ENCODE measurements at regions not wholly inside any gene's neighbourhood (a gene's known extent, or its start where the extent isn't known, plus 50 kb on each side); places are given as distances from the start of the nearest gene placed in this dataset.
"Not testable (repeated sequence)": the region's sequence is repeated elsewhere in the genome, so short reads cannot be mapped to it uniquely, and the experiment has no call there.

DNA sequence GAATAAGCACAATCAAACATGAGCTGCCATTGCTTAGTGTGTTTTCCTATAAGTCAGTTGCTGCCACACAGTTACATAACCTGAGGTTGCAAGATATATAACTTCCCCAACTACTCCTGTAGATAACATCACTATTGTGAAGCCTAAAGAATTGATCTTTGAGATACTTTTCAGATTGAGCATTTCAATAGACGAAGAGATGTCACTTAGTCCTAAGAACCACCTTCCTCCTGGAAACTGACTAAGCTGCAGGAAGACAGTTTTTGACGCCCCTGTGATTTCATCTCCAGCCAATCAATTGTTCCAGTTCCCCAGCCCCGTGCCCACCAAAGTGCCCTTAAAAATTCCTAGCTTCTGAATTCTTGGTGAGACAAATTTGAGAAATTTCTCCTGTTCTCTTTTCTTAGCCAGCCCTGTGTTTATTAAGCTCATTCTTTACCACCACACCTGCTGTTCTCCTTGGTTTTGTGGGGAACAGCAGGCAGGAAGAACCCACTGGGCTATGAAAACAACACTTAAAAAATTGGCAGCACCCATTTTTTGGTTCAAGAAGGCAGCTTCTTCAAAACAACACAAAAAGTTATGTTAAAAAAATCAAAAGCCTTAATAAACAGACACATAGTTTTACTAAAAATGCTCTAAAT is 317.1 kb upstream of the PABPC4L start:
- no peaks in the 10 kb centered on the region for H3K9me3 Mint-ChIP-seq
- POLR2A ChIA-PET = no interaction called here
- no peak overlapping the region for H3K27ac Mint-ChIP-seq
- H3K27me3 Mint-ChIP-seq = no peaks in the 10 kb centered on the region
- no peak overlapping the region for H3K4me3 Mint-ChIP-seq
- H3K36me3 Mint-ChIP-seq (ENCODE audit: low read depth) = no peaks in the 10 kb centered on the region
- CTCF ChIA-PET = no interaction called here
- DNase-seq = no peak
- H3K4me1 Mint-ChIP-seq = no peaks in the 10 kb centered on the region

DNA sequence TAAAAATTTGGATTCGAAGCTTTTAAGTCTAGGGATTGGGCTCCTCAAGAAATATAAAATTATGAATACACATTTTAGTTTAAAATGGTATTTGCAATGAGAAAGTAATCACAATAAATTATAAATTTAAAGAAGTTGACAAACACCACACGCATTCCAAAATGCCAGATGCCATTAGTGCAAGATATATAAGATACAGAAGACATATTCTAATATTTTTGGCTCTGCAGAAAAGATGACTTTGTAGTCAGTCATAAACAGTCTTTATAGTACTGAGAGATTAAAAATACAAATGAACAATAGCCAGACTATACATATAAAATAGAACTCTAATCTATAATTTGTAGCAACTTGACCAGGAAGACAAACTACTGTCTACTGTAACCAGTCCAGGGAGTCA is 309.0 kb upstream of the PABPC4L start:
- Mint-ChIP-seq H3K9me3 (peaks cover 7% of the 10 kb centered on the region), H3K4me1 (no peaks in the 10 kb centered on the region), H3K36me3 (ENCODE audit: low read depth) (no peaks in the 10 kb centered on the region), H3K27me3 (no peaks in the 10 kb centered on the region), H3K4me3 (no peak overlapping the region), H3K27ac (no peak overlapping the region)
- DNase-seq = no peak
- CTCF ChIA-PET = no interaction called here
- POLR2A ChIA-PET = no interaction called here

DNA sequence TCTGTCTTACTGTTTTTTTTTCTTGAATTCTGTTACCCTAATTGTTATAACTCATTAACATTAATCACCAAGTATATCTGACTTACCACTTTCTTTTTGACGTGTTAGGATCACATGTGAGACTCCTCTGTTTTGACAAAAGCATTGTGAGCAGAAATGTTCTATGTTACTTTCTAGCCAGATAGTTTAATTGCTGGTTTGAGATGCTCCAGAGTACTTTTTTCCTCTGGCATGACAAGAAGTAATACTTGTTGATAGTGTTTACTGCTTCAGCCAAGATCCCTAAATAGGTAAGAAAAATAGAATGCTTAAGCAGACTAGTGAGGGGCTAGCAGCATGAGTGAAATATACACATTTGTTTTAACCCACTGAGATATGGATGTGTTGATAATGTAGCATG is 303.9 kb upstream of the PABPC4L start:
- H3K9me3 Mint-ChIP-seq = peaks cover 9% of the 10 kb centered on the region
- no peak overlapping the region for H3K27ac Mint-ChIP-seq
- H3K4me1 Mint-ChIP-seq = no peaks in the 10 kb centered on the region
- DNase-seq = no peak
- CTCF ChIA-PET = no interaction called here
- POLR2A ChIA-PET = no interaction called here
- H3K4me3 Mint-ChIP-seq = no peak overlapping the region
- H3K27me3 Mint-ChIP-seq = no peaks in the 10 kb centered on the region
- no peaks in the 10 kb centered on the region for H3K36me3 Mint-ChIP-seq (ENCODE audit: low read depth)

DNA sequence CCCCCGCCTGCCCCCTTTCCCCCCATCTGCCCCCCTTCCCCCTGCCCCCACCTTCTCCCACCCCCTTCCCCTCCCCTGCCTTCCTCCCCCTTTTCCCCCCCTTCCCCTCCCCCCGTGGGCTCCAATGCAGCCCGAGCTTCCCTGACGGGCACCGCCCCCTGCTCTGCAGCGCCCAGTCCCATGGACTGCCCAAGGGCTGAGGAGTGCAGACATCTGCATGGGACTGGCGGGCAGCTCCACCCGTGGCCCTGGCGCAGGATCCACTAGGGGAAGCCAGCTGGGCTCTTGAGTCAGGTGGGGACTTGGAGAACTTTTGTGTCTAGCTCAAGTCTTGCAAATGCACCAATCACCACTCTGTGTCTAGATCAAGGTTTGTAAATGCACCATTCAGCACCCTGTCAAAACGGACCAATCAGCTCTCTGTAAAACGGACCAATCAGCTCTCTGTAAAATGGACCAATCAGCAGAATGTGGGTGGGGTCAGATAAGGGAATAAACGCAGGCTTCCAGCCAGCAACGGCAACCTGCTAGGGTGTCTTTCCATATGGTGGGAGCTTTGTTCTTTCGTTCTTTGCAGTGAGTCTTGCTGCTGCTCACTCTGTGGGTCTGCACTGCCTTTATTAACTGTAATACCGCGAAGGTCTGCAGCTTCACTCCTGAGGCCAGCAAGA is 300.5 kb upstream of the PABPC4L start:
- peaks cover 3% of the 10 kb centered on the region for H3K9me3 Mint-ChIP-seq
- CTCF ChIA-PET = no interaction called here
- no peaks in the 10 kb centered on the region for H3K4me1 Mint-ChIP-seq
- H3K27ac Mint-ChIP-seq = no peak overlapping the region
- DNase-seq = no peak
- H3K36me3 Mint-ChIP-seq (ENCODE audit: low read depth) = no peaks in the 10 kb centered on the region
- H3K27me3 Mint-ChIP-seq = no peaks in the 10 kb centered on the region
- no peak overlapping the region for H3K4me3 Mint-ChIP-seq
- POLR2A ChIA-PET = no interaction called here

DNA sequence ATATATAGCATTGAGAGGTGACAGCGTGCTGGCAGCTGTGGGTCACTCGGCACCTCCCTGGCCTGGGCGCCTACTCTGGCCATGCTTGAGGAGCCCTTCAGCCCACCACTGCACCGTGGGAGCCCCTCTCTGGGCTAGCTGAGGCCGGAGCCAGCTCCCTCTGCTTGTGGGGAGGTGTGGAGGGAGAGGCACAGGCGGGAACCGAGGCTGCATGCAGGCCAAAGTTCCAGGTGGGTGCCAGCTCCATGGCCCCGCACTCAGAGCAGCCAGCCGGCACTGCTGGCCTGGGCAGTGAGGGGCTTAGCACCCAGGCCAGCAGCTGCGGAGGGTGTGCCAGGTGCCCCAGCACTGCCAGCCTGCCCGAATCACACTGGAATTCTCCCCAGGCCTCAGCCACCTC is 299.9 kb upstream of the PABPC4L start:
- H3K27me3 Mint-ChIP-seq; H3K4me3 Mint-ChIP-seq; H3K4me1 Mint-ChIP-seq; H3K36me3 Mint-ChIP-seq (ENCODE audit: low read depth); DNase-seq; H3K9me3 Mint-ChIP-seq; POLR2A ChIA-PET; H3K27ac Mint-ChIP-seq; CTCF ChIA-PET: not testable (repeated sequence)

DNA sequence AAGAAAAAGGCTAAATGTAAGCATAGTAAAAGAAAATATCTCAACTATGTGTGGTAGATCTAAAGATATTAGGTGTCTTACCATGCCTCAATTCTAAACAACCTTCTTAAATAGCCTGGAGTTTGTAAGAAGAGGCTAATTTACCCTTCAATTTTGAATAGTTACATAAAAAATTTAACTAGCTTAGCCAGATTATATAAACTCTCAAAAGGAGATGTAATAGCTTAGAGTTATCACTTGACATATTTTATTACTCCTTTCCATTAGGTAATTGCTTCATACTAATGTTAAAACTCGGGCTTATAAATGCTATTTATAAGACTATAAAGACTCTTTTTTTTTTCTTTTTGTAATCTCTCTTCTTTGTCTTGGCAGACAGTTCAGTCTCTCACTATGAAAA is 297.5 kb upstream of the PABPC4L start:
- no peak for DNase-seq
- ChIA-PET CTCF (no interaction called here), POLR2A (no interaction called here)
- peaks cover 4% of the 10 kb centered on the region for H3K9me3 Mint-ChIP-seq
- H3K4me1 Mint-ChIP-seq = no peaks in the 10 kb centered on the region
- no peaks in the 10 kb centered on the region for H3K36me3 Mint-ChIP-seq (ENCODE audit: low read depth)
- H3K4me3 Mint-ChIP-seq = no peak overlapping the region
- no peaks in the 10 kb centered on the region for H3K27me3 Mint-ChIP-seq
- H3K27ac Mint-ChIP-seq = no peak overlapping the region

DNA sequence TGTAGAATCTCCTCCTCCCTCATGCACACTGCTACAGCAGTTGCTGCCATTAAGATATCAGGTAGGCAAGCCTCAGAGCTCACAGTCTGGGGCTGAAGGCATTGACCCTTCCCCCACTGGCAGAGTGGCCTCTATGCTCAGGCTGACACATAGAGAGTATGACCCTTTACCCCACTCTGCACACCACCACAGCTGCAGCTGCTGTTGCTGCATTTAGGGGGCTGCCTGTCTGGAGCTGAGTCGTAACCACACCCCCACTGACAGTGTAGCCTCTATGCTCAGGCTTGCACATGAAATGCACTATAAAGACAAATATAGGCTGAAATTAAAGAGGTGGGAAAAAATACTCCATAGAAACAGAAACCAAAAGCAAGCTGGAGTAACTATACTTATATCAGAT is 289.3 kb upstream of the PABPC4L start:
- ChIA-PET CTCF (no interaction called here), POLR2A (no interaction called here)
- H3K4me3 Mint-ChIP-seq = no peak overlapping the region
- DNase-seq = no peak
- no peaks in the 10 kb centered on the region for H3K27me3 Mint-ChIP-seq
- H3K27ac Mint-ChIP-seq = no peak overlapping the region
- no peaks in the 10 kb centered on the region for H3K4me1 Mint-ChIP-seq
- peaks cover 3% of the 10 kb centered on the region for H3K9me3 Mint-ChIP-seq
- no peaks in the 10 kb centered on the region for H3K36me3 Mint-ChIP-seq (ENCODE audit: low read depth)

DNA sequence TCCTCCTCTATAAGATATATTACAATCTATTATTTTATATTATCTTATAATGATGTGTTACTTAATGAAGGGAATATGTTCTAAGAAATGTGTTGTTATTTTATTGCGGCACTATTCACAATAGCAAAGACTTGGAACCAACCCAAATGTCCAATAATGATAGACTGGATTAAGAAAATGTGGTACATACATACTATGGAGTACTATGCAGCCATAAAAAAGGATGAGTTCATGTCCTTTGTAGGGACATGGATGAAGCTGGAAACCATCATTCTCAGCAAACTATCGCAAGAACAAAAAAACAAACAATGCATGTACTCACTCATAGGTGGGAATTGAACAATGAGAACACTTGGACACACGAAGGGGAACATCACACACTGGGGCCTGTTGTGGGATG is 281.9 kb upstream of the PABPC4L start:
- CTCF ChIA-PET; H3K4me3 Mint-ChIP-seq; DNase-seq; POLR2A ChIA-PET; H3K9me3 Mint-ChIP-seq; H3K27me3 Mint-ChIP-seq; H3K4me1 Mint-ChIP-seq; H3K36me3 Mint-ChIP-seq (ENCODE audit: low read depth); H3K27ac Mint-ChIP-seq: not testable (repeated sequence)

DNA sequence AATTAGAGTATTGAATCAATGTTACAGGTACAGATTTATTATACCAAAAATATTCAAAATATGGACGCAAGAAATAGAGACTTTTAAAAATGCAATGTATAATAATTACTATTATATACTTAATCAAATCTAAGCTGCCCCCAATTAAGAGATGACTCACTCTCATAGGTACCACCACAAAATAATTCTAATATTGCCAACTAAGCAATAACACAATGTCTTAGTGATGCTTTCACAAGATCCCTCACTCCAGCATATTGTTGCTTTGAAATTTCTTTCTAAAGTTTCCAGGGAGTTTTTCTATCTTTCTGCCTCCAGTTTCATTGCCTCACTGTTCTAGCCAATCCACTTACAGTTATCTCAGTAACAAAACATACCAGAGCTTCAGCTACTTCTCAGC is 270.0 kb upstream of the PABPC4L start:
- Mint-ChIP-seq H3K36me3 (ENCODE audit: low read depth) (no peaks in the 10 kb centered on the region), H3K9me3 (no peaks in the 10 kb centered on the region), H3K27ac (no peak overlapping the region), H3K4me1 (no peaks in the 10 kb centered on the region), H3K27me3 (no peaks in the 10 kb centered on the region), H3K4me3 (no peak overlapping the region)
- ChIA-PET POLR2A (no interaction called here), CTCF (no interaction called here)
- DNase-seq = no peak

DNA sequence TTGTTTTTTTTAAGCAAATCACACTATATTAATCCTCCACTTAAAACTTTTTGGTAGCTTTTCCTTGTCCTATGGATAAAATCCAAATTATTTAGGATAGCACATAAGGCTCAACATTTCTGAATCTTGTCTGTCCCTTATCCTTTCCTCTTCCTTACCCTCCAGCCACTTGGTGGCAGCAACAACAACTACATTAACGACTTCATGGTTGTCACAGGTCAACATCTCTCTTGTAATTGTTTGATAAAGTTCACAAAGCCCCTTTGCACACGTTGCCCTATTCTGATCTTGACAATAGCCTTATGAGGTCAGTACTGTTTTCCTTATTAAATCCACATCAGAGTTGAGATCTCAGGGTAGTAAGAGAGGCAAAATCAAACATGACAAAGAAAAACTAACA is 269.0 kb upstream of the PABPC4L start:
- CTCF ChIA-PET = no interaction called here
- Mint-ChIP-seq H3K36me3 (ENCODE audit: low read depth) (no peaks in the 10 kb centered on the region), H3K4me3 (no peak overlapping the region), H3K27me3 (no peaks in the 10 kb centered on the region), H3K4me1 (no peaks in the 10 kb centered on the region), H3K27ac (no peak overlapping the region), H3K9me3 (no peaks in the 10 kb centered on the region)
- POLR2A ChIA-PET = no interaction called here
- no peak for DNase-seq

DNA sequence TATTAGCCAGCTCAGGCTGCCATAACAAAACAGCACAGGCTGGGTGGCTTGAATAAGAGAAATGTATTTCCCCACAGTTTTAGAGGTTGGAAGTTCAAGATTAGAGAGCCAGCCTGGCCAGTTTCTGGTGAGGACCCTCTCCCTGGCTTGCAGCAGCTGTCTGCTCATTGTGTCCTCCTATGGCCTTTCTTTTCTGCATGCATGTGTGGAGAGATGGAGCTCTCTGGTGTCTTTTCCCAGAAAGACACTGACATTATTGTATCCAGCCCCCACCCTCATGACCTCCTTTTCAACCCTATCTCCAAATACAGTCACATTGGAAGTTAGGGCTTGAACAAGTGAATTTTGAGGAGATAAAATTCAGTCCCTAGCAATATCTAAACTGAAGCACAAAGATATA is 263.8 kb upstream of the PABPC4L start:
- POLR2A ChIA-PET = no interaction called here

DNA sequence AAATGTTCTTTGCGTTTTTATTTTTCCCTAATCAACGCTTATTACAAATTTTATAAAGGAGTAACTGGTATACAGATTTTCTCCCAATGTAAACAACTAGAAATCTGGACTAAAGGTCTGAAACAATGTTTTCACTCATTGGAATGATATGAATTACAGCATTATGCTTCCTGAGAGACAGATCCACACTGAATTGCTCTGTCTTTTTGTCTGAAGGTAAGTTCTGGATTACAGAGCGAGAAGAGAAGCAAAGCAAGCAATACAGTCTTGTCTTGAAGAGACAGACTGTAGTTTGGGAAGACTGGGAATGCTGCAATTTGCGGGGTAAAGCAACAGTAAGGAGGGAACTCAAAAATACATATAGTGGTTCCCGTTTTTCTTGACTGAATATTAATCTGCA is 262.2 kb upstream of the PABPC4L start:
- H3K27me3 Mint-ChIP-seq = no peaks in the 10 kb centered on the region
- CTCF ChIA-PET = no interaction called here

More for the DNA sequence above, 263.8 kb upstream of the PABPC4L start:
- Mint-ChIP-seq H3K27me3 (no peaks in the 10 kb centered on the region), H3K4me1 (no peaks in the 10 kb centered on the region), H3K9me3 (peaks cover 2% of the 10 kb centered on the region), H3K36me3 (ENCODE audit: low read depth) (no peaks in the 10 kb centered on the region), H3K4me3 (no peak overlapping the region), H3K27ac (no peak overlapping the region)
- DNase-seq = no peak
- CTCF ChIA-PET = no interaction called here

DNA sequence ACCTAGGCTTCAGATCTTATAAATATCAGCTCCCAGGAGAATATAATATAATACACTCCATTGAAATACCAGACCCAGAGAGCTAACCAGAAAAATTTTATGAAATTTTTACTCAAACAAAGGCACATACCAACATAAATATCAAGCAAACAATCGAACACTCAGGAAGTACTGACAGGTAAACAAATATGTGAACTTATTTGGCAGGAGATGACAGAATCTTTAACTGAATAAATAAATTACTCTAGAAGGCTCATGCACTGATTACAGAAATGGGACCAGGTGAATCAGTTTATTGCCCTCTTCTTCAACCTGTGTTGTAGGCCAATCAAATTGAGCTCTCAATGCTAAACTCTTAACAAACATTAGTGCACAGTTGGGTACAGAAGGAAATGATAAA is 225.2 kb upstream of the PABPC4L start:
- H3K27me3 Mint-ChIP-seq = no peaks in the 10 kb centered on the region
- no peaks in the 10 kb centered on the region for H3K4me1 Mint-ChIP-seq
- H3K4me3 Mint-ChIP-seq = no peak overlapping the region
- H3K27ac Mint-ChIP-seq = no peak overlapping the region
- H3K9me3 Mint-ChIP-seq = no peaks in the 10 kb centered on the region
- no peaks in the 10 kb centered on the region for H3K36me3 Mint-ChIP-seq (ENCODE audit: low read depth)
- POLR2A ChIA-PET = no interaction called here
- CTCF ChIA-PET = no interaction called here
- DNase-seq = no peak

More for the DNA sequence above, 262.2 kb upstream of the PABPC4L start:
- Mint-ChIP-seq H3K9me3 (peaks cover 2% of the 10 kb centered on the region), H3K27ac (no peak overlapping the region), H3K4me3 (no peak overlapping the region), H3K36me3 (ENCODE audit: low read depth) (no peaks in the 10 kb centered on the region), H3K4me1 (no peaks in the 10 kb centered on the region)
- DNase-seq = no peak
- POLR2A ChIA-PET = no interaction called here

DNA sequence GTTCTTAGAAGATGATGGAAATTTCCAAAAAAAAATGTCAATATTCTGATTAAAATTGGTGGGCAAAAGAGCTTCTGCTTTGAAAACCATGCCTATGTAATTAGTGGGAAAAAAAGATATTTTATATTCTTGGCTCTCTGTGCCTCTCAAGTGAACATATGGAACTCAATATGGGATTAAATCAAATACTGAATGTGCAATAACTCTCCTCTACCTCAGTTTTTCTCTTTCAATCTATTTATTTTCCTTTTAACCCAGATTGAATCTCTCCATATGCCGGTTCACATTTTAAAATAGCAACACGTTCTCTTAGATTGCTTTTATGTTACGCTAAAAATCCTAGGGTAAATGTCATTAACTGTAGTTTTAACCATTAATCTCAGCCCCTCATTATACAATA is 224.2 kb upstream of the PABPC4L start:
- Mint-ChIP-seq H3K4me1 (no peaks in the 10 kb centered on the region), H3K27ac (no peak overlapping the region), H3K9me3 (no peaks in the 10 kb centered on the region), H3K27me3 (no peaks in the 10 kb centered on the region), H3K36me3 (ENCODE audit: low read depth) (no peaks in the 10 kb centered on the region), H3K4me3 (no peak overlapping the region)
- POLR2A ChIA-PET = no interaction called here
- CTCF ChIA-PET = no interaction called here
- DNase-seq = no peak

Data from activated CD4-positive, alpha-beta T cell treated with anti-CD3 and anti-CD28 coated beads, Interleukin-2, amount 10 ng/mL, durations not matched to agents 7 days and 5 days (primary cell).